ENCODE measurements at regions not wholly inside any gene's neighbourhood (a gene's known extent, or its start where the extent isn't known, plus 50 kb on each side); places are given as distances from the start of the nearest gene placed in this dataset.

GRCh38 chr7:26560526-26561256 is 269.0 kb downstream of the SNX10 start:
- no peak for DNase-seq

GRCh38 chr7:26562841-26563240 is 271.2 kb downstream of the SNX10 start:
- DNase-seq = no peak

DNA sequence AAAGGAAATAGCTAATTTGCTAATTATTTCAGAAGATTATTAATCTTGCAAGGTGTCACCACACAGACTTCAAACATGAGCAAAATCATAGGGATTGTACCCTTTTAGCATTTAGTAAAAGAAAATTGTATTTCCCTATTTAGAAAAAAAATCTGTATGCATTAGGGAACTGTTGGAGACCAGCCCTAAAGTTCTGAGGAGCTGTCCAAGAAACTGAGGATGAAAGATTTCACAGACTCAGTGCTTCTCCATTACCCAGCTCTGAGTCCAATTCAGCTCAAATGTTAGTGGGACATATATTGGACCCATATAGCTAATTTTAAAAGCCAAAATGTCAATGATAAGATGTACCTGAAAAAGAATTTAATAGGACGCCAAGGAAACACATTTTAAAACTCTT is 271.7 kb downstream of the SNX10 start:
- DNase-seq = no peak

- no peak for DNase-seq
Measured at GRCh38 chr7:26567266-26567665, 275.6 kb downstream of the SNX10 start.

DNA sequence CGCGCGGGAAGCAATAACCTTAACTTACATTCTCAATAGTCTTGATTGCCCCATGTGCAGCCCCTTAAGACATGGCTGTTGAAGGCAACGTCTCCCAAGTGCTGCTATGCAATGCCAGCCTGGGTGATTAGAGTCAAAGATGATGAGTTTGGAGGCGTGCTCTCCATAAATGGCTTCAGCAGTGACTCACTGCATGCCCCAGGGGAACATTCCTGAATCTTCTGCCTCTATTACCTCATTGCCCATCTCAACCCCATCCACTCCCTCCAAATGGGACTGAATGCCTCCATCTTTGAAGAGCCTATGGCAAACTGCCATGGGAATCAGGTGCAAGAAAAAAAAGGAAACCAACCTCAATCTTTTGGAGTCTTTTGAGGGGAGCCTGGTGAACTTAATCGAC is 282.8 kb downstream of the SNX10 start:
- DNase-seq = no peak

DNA sequence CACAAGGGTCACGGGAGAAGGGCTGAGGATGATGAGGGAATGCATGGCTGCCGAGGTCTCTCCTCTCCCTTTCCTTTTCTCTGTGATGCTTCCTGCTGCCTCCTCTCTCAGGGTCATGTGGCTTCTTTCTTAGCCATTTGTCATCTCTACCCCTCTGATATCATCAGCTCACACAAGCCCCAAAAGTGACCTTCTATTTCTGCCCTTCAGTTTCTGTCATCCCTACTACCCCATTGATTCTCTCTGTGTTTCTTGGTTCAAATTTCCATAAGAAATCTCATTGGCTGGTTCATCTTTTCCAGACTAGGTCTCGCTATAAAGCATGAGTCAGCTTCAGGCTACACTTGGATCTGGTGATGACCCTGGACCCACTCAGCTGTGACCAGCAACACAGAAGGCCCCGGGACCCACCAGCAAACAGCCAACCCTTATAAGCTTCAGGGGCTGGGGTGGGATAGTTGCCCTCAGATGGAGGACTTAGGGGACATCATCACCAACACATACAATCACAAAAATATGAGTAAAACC is 284.3 kb downstream of the SKAP2 start:
- no peak for DNase-seq

DNA sequence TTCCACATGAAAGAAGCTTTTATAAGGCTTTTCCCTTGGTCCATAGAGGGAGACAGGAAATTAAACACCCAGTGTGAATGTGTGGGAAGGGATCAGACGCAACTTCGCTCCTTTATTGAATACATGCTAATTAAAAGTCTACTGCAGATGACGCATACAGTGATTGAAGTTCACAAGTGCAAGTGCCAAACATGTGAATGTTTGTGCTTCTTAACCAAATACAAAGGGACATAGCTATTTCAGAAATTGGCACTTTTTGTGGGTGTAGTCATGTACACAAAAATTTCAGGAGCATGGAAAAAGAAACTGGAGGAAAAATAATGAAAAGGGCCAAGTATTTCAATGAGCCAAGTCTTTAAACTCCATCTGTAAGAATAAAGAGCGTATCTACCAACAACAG is 283.7 kb downstream of the SKAP2 start:
- no peak for DNase-seq

GRCh38 chr7:26583094-26583648 is 281.2 kb downstream of the SKAP2 start:
- DNase-seq = no peak

DNA sequence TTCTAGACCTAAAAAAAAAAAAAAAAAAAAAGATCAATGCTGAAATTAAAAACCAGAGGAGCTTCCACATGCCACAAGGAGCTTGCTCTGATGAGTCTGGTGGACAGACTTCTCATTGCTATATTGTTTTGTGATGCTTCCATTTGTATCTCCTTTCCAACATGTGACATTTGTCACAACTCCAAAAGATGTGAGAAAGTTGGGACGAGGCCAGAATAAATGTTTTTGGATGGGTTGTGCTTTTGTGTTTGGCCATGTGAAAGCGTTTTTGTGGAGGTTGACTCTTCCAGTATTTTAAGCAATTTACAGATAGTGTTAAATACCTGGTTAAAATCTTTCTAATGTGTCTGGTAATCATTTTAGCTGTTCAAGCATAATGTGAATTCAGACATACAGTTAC is 280.1 kb downstream of the SKAP2 start:
- DNase-seq = no peak

DNA sequence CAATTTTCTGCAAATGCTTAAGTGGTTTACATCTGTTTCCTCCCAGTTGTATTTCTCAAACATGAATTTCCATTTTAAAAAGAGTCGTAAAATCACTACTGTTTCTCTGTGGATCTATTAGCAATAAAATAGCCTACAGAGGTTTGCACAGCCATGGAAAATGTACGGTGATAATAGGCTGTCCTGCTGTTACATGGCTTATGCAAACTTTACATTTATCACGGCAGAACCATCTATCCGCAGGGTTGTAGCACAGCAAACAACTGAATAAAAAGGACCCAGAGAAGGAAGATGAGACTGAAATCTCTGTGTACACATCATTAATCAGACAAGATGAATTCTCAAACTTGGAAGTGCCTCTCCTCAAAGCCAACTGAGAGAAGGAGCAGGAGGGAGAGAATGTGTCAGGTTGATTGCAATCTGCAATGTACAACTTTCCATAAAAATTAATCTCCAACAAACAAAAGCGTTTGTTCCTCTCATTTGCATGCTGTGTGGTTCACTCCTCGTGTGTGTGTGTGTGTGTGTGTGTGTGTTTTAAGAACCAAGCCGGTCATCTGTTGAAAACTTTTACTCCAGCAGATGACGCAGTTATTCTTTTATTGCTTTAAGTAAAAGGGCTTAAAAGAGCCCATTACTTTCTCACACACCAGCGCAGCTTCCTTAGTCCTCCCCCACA is 279.3 kb downstream of the SKAP2 start:
- DNase-seq = no peak

- DNase-seq = no peak
Measured at GRCh38 chr7:26587536-26587935, 276.9 kb downstream of the SKAP2 start.

GRCh38 chr7:26588511-26588910 is 275.9 kb downstream of the SKAP2 start:
- DNase-seq = no peak

- DNase-seq = no peak
Measured at GRCh38 chr7:26590709-26591108, 273.7 kb downstream of the SKAP2 start.

DNA sequence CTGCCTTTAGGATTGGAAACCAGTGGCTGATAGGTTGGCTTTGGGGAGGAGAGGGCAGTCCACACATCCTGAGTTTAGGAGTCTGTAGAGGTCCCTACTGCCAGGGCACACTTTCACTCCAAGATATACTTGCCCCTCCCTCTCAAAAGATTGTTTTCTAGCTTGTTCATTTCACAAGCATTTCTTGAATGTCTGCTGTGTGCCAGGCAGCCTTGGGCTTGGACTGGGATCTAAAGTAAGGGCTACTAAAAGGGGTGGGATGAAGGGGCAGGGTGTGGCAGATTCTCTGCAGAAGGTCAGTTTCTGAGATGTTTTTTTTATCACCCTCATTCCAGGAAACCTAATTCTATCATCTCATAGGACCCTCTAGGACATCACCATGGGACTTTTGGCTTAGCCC is 272.4 kb downstream of the SKAP2 start:
- no peak for DNase-seq

DNA sequence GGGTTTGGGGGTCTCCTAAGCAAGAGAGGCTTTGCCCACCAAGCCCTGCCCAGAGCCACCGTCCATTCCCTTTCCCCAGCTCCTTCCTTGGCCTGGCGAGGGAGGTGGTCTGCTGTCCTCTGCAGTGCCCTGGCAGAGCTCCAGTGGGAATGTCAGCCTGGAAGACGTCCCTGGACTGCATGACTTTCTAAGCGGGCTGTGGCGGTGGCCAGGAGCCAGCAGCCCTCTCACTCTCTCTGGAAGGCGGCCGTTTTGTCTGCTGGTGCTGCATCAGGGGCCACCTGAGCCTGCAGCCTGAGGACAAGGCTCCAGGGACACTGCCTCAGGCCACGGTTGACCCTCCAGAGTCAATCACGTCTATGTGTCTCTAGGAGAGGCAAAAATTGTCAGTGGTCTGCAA is 271.0 kb downstream of the SKAP2 start:
- DNase-seq = no peak

DNA sequence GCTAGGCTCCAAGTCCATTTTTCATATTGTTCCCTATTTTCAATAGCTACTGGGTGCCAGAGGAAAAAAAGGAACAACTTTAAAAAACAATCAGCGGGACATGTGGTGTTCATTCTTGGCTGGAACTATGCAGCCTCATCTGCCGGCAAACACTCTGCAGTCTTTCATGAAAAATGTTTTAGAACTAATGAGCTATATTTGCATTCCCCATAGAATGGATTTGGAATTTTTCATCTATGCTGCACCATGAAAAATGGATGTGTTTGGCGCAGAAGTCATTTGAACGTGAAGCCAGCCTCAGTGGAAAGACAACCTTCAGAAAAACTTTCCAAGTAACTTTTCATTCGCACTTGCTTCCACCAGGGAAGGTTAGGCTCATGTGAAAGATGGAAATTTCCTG is 270.5 kb downstream of the SKAP2 start:
- DNase-seq = no peak

GRCh38 chr7:26594553-26594952 is 269.8 kb downstream of the SKAP2 start:
- DNase-seq = no peak

GRCh38 chr7:26598867-26599266 is 265.5 kb downstream of the SKAP2 start:
- no peak for DNase-seq

- no peak for DNase-seq
Measured at GRCh38 chr7:26599982-26600381, 264.4 kb downstream of the SKAP2 start.

DNA sequence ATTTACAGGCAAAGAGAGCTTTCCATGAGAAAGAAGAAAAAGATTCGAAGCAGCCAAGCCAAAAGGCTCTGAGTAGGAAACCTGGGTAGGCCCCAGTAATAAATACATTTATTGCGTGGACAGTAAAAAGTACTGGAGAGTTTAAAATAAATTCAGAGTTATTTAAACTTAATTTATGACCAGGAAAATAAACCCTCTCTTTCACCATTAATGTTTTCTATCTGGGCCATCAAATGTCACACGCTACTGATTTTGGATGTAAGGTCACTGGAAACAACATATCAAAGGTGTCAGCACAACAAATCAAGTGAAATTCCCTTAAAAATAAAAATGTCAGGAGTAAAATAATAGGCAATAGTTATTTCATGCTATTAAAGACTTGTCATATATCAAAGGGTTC is 264.0 kb downstream of the SKAP2 start:
- no peak for DNase-seq

DNA sequence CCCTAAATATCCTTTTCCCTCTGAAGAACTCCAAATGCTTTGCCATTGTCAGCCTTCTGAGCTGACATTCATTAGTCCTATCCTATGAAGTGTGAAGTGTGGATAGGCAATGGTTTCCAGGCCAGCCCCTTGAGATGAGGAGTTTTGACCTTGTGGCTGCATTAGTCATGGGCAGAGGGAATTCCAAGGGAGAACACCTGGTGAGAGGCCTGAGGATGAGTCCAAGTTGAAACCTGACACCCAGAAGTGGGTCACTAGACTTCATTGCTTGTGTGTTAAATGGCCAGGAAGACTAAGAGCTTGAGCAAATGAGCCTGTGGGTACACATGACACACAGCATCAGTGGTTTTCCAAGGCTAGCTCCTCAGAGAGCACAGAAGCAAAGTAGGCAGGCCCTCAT is 260.8 kb downstream of the SKAP2 start:
- DNase-seq = no peak

DNA sequence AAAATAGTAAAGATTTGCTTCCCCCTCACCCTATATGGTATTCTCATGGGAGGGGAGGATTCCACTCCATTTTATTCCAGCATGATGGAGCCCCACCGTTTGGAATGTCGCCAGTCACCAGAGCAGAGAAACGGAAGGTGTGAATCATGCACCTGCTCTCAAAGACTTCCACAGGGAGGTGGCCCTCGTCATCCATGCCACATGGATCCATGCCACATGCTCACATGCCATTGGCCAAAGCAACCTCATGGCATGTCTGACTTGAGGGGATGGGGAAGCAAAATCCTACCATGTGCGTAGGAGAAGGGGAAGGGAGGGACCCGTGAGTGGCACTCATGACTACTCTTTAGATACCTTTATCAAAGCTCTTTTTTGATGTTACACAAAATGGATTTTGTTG is 256.0 kb downstream of the SKAP2 start:
- DNase-seq = no peak

DNA sequence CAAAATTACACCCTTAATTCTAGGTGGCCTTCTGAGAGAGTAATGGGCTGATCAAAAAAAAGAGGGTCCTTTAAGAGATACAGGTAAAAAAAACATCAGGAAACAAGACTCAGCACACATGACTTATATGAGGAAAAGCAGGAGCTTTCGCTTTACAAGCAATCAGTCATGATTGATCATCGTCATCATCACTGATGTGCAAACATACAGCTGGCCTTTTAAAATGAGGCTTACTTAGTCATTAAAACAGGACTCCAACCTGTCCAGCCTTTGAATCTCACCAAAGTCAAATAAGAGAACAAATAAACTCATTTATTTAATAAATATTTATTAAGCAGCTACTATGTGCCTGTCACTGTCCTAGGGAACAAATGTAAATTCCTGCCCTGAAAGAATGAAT is 255.3 kb downstream of the SKAP2 start:
- DNase-seq = no peak

GRCh38 chr7:26609532-26609931 is 254.9 kb downstream of the SKAP2 start:
- DNase-seq = no peak

All from stimulated activated naive CD4-positive, alpha-beta T cell (primary cell).